Testis (tissue), 2 donors: ENCODE measurements at regions not wholly inside any gene's neighbourhood (a gene's known extent, or its start where the extent isn't known, plus 50 kb on each side); places are given as distances from the start of the nearest gene placed in this dataset.

Experiments used
- CTCF ChIP-seq, 3 experiments: fragments of 450-650 bp in 2 of 3; fragments of 200-600 bp in 1 of 3; sonication (generic) in 1 of 3; IDR thresholded peaks; one replicate each; pipeline ENCODE4 v1.5.1; 2016 to 2019; ENCODE audit warnings: antibody characterized with exemption in 3 of 3, mild to moderate bottlenecking in 2 of 3, moderate library complexity in 1 of 3
- POLR2A ChIP-seq: fragments of 450-650 bp; IDR thresholded peaks from one replicate; pipeline ENCODE4 v1.6.1; 2017; ENCODE audit warnings: antibody characterized with exemption, mild to moderate bottlenecking, moderate library complexity

GRCh38 chr2:38484957-38485356 lies 107.9 kb upstream of the ATL2 start:
- TF ChIP-seq CTCF (IDR thresholded peaks at IDR 0.05): no peak
- TF ChIP-seq POLR2A: no peak
